Activated CD4-positive, CD25-positive, alpha-beta regulatory T cell (primary cell): ENCODE measurements at regions not wholly inside any gene's neighbourhood (a gene's known extent, or its start where the extent isn't known, plus 50 kb on each side); places are given as distances from the start of the nearest gene placed in this dataset.

Source experiments
- DNase-seq, 4 experiments: peaks; one replicate each; lab custom pipeline; 2025; lab: John Stamatoyannopoulos, UW

GRCh38 chr13:73966331-73966730 lies 167.9 kb downstream of the KLF12 start:
- no peak for DNase-seq

- no peak for DNase-seq
These were observed 171.9 kb downstream of the KLF12 start for GRCh38 chr13:73962284-73962683.

GRCh38 chr13:73961181-73961580 lies 173.0 kb downstream of the KLF12 start:
- DNase-seq: no peak

- DNase-seq: no peak
These were observed 173.7 kb downstream of the KLF12 start for GRCh38 chr13:73960474-73960873.

- no peak for DNase-seq
These were observed 175.4 kb downstream of the KLF12 start for GRCh38 chr13:73958657-73959397.

- no peak for DNase-seq
These were observed 176.3 kb downstream of the KLF12 start for GRCh38 chr13:73957889-73958288.

GRCh38 chr13:73956795-73957408 lies 177.3 kb downstream of the KLF12 start:
- no peak for DNase-seq

GRCh38 chr13:73955977-73956500 lies 178.2 kb downstream of the KLF12 start:
- no peak for DNase-seq

GRCh38 chr13:73954808-73955207 lies 179.4 kb downstream of the KLF12 start:
- no peak for DNase-seq

GRCh38 chr13:73952648-73953047 lies 181.6 kb downstream of the KLF12 start:
- DNase-seq: no peak

- DNase-seq: no peak
These were observed 185.2 kb downstream of the KLF12 start for GRCh38 chr13:73948848-73949529.

GRCh38 chr13:73945871-73946270 lies 188.3 kb downstream of the KLF12 start:
- DNase-seq: no peak

GRCh38 chr13:73945382-73945781 lies 188.8 kb downstream of the KLF12 start:
- no peak for DNase-seq

GRCh38 chr13:73943965-73944233 lies 190.3 kb downstream of the KLF12 start:
- DNase-seq: no peak

- DNase-seq: no peak
These were observed 190.9 kb downstream of the KLF12 start for GRCh38 chr13:73943137-73943964.

GRCh38 chr13:73941752-73942151 lies 192.5 kb downstream of the KLF12 start:
- no peak for DNase-seq

GRCh38 chr13:73940098-73940497 lies 194.1 kb downstream of the KLF12 start:
- no peak for DNase-seq

GRCh38 chr13:73939603-73940002 lies 194.6 kb downstream of the KLF12 start:
- DNase-seq: no peak

GRCh38 chr13:73939071-73939380 lies 195.2 kb downstream of the KLF12 start:
- DNase-seq: no peak

- DNase-seq: no peak
These were observed 195.7 kb downstream of the KLF12 start for GRCh38 chr13:73938372-73939070.

GRCh38 chr13:73937441-73937840 lies 196.8 kb downstream of the KLF12 start:
- no peak for DNase-seq

- DNase-seq: no peak
These were observed 198.2 kb downstream of the KLF12 start for GRCh38 chr13:73935991-73936390.
